Subcutaneous abdominal adipose tissue (tissue), 5 donors: ENCODE measurements at regions not wholly inside any gene's neighbourhood (a gene's known extent, or its start where the extent isn't known, plus 50 kb on each side); places are given as distances from the start of the nearest gene placed in this dataset.

Experiments
- H3K27ac ChIP-seq: one replicate; pipeline ENCODE4 v1.7.0; 2013; ENCODE audit warnings: low read depth, mild to moderate bottlenecking, inconsistent platforms, low read length, moderate library complexity
- H3K27me3 ChIP-seq, 5 donors: one replicate each; pipeline ENCODE4 v1.7.0; 2013; ENCODE audit warnings: low read length in 5 of 5, inconsistent platforms in 1 of 5; ENCODE audit not compliant: control insufficient read depth in 5 of 5, insufficient read depth in 4 of 5
- H3K36me3 ChIP-seq, 5 donors: one replicate each; pipeline ENCODE4 v1.7.0; 2013; ENCODE audit warnings: low read length in 5 of 5; ENCODE audit not compliant: control insufficient read depth in 5 of 5, insufficient read depth in 5 of 5
- H3K4me1 ChIP-seq, 5 donors: one replicate each; pipeline ENCODE4 v1.7.0; 2013; ENCODE audit warnings: low read length in 5 of 5, mild to moderate bottlenecking in 3 of 5, moderate library complexity in 1 of 5; ENCODE audit not compliant: control insufficient read depth in 5 of 5, insufficient read depth in 5 of 5
- H3K4me3 ChIP-seq, 5 donors: one replicate each; pipeline ENCODE4 v1.7.0; 2013; ENCODE audit warnings: low read length in 5 of 5, low read depth in 1 of 5
- H3K9ac ChIP-seq, 5 donors: one replicate each; pipeline ENCODE4 v1.7.0; 2013; ENCODE audit warnings: low read length in 5 of 5, mild to moderate bottlenecking in 4 of 5, moderate library complexity in 3 of 5
- H3K9me3 ChIP-seq, 5 donors: one replicate each; pipeline ENCODE4 v1.7.0; 2013; ENCODE audit warnings: low read length in 5 of 5; ENCODE audit not compliant: control insufficient read depth in 5 of 5
- donor health status: healthy.
- donor health status: healthy.
- donor health status: healthy.
- donor health status: healthy.
- donor health status: healthy.

DNA sequence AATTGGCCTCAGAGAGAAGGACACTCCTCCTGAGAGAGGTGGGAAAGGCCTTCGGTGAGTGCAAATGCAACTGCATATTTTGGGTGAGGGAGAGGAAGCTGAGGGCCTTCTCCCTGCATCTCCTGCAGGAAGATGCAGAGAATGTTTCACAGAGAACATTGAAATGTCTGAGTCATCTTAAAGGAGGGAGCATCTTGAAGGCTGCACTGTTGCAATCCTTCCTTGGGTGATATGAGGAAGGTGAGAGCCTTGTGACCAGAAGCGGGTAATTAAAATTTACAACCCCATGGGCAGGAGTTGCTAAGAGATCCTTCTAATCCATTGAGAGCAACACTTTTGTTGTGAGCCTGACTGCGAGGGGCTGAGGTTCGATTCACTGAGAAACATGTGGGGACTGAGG, 375.7 kb upstream of the MARCKS start:
- Histone ChIP-seq H3K9ac (no peak overlapping the region), H3K4me1 (peaks cover 6 to 16% (median 12%) of the 10 kb centered on the region in 5 donors), H3K27me3 (no peaks in the 10 kb centered on the region), H3K36me3 (no peaks in the 10 kb centered on the region), H3K9me3 (no peaks in the 10 kb centered on the region), H3K27ac (no peak overlapping the region), H3K4me3 (no peak overlapping the region)

DNA sequence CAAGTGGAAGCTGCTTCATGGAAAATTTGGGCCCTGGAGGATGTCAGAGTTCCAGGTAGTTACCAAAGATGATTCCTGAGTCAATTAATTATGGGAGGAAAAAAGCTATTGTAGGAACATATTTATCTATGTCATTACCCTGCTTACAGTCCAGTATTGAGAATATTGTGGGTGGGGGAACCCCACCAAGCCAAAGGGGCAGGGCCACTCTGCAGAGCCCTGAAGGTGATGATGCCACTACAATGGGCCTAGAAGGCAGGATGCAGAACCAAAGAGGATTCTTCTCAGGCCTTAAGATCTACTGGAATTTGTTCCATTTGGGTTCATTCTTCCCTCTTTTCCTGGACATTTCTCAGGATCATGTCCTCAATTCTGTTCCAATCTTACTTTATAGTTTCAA, 375.2 kb upstream of the MARCKS start:
- Histone ChIP-seq H3K4me1 (peaks cover 5 to 12% (median 8%) of the 10 kb centered on the region in 5 donors), H3K9me3 (no peaks in the 10 kb centered on the region), H3K9ac (no peak overlapping the region), H3K36me3 (no peaks in the 10 kb centered on the region), H3K27me3 (no peaks in the 10 kb centered on the region), H3K27ac (no peak overlapping the region), H3K4me3 (no peak overlapping the region)

DNA sequence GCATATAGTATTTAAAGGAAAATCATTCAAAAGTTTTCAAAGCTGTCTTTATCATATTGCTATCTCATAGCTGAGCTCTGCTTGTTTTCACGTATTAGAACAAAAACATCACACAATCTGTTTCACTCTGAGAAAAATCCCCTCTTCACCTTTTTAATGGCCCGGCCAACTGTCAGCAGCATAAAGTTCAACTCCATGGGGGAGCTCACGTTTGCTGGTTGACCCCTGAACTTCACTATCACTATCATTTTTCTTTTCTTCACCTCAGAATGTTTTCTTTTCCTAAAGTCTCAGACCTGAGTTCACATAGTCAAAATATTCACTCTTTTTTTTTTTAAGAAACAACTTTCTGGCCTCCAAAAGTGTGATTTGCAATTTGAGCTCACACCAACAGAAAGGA, 374.4 kb upstream of the MARCKS start:
- Histone ChIP-seq H3K4me3 (no peak overlapping the region), H3K9me3 (no peaks in the 10 kb centered on the region), H3K36me3 (no peaks in the 10 kb centered on the region), H3K9ac (no peak overlapping the region), H3K27me3 (no peaks in the 10 kb centered on the region), H3K4me1 (peaks cover 0 to 4% (median under 1%) of the 10 kb centered on the region in 5 donors), H3K27ac (no peak overlapping the region)

DNA sequence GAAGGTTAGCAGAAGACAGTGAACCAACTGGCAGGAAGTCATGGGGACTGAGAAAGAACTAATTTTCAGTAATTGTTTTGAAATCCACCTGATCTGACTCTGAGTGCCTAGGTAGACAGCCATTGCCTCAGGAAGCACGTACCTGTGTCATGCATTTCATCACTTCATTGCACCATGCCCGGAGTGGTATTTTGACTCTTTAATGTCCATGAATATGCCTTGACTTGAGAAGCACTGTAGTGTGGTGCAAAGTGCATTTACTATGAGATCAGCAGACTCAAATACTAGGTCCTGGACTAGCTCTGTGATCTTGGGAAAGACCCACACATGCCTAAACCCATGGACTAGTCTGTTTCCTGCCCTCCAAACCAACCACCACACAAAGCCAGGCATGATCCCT, 370.9 kb upstream of the MARCKS start:
- H3K4me1 ChIP-seq, result no peaks in the 10 kb centered on the region
- H3K9me3 ChIP-seq, result no peaks in the 10 kb centered on the region
- no peaks in the 10 kb centered on the region for H3K36me3 ChIP-seq
- H3K27ac ChIP-seq, result no peak overlapping the region
- no peak overlapping the region for H3K4me3 ChIP-seq
- no peak overlapping the region for H3K9ac ChIP-seq
- no peaks in the 10 kb centered on the region for H3K27me3 ChIP-seq

GRCh38 chr6:113487489-113488058, 369.6 kb upstream of the MARCKS start:
- no peaks in the 10 kb centered on the region for H3K4me1 ChIP-seq
- no peaks in the 10 kb centered on the region for H3K27me3 ChIP-seq
- no peaks in the 10 kb centered on the region for H3K9me3 ChIP-seq
- no peaks in the 10 kb centered on the region for H3K36me3 ChIP-seq
- no peak overlapping the region for H3K9ac ChIP-seq
- no peak overlapping the region for H3K4me3 ChIP-seq
- H3K27ac ChIP-seq, result no peak overlapping the region

GRCh38 chr6:113488061-113488460, 369.1 kb upstream of the MARCKS start:
- Histone ChIP-seq H3K36me3 (no peaks in the 10 kb centered on the region), H3K27me3 (no peaks in the 10 kb centered on the region), H3K9me3 (no peaks in the 10 kb centered on the region), H3K27ac (no peak overlapping the region), H3K9ac (no peak overlapping the region), H3K4me1 (no peaks in the 10 kb centered on the region), H3K4me3 (no peak overlapping the region)

DNA sequence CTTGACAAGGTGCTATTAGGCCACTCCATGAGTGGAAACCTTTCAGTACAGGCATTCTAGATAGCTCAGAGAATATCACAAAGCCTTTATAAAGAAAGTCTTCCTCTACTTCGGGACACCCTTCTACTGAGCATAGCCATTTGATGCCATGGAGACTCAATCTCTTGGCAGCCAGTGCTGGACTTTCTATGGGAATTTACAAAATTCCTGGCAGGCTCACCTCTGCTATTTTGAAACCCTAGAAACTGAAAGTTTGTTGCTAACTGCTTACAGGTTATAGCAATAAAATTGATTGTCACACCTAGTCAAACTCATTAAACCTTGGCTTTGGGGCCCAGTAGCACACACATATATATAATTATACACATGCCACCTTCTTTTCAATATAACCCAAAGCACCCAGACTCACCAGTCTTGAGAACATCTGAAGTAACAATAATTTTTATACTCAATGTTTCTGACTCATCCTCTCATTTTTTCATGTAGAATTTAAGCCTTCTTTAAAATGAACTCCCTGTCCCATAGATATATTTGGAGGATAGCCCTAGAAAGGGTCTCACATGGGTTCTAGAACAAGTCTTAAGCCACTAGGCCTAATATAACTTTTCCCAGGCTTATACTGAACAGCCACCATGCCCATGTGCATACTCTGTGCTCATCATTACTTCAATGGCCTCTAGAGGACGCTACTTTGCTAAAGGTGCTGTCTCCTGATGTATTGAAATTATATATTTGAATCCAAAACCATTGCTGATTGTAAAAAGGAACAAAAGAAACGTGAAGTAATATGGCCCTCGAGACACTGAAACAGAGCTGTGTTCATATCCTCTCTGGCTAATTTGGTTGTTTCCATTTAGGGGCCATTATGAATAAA, 368.1 kb upstream of the MARCKS start:
- Histone ChIP-seq H3K36me3 (no peaks in the 10 kb centered on the region), H3K27ac (no peak overlapping the region), H3K27me3 (no peaks in the 10 kb centered on the region), H3K4me1 (no peaks in the 10 kb centered on the region), H3K9me3 (no peaks in the 10 kb centered on the region), H3K9ac (no peak overlapping the region), H3K4me3 (no peak overlapping the region)

DNA sequence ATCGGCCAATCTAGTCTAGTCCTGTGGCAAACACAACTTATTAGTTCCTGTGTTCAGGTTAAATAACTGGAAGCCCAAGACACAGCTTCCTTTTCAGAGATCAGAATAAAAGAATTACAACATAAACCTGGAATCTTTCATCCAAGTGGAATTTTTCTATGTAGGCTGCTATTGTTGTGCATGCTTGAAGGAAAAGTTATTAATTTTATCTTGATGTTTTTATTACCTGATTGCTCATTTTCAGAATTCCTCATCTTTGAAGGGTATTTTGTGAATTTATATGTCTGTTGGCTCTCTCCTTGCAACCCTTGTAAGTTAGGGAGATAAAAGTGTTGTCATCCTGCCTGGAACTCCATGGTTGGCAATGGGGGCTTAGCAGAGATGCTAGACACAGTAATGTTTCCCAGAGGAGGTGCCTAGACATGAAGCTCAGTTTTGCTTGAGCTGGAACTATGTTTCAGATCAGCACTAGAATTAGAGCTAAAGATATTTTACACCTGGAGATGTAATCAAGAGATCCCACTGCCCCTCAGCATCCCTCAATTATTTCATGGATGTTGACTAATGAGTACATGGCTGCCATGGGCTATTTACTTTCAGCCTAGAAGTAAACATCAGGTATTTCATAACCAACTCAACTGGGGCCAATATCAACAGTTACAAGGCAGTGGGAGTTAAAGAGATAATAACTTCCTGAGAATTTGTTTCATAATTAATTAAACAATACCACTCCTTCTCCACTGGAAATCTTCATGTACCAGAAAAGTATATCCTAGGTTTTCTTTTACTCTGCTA, 367.0 kb upstream of the MARCKS start:
- Histone ChIP-seq H3K4me1 (no peaks in the 10 kb centered on the region), H3K27me3 (no peaks in the 10 kb centered on the region), H3K27ac (no peak overlapping the region), H3K9me3 (no peaks in the 10 kb centered on the region), H3K36me3 (no peaks in the 10 kb centered on the region), H3K9ac (no peak overlapping the region), H3K4me3 (no peak overlapping the region)

- Histone ChIP-seq H3K27ac (no peak overlapping the region), H3K4me3 (no peak overlapping the region), H3K27me3 (no peaks in the 10 kb centered on the region), H3K36me3 (no peaks in the 10 kb centered on the region), H3K4me1 (no peaks in the 10 kb centered on the region), H3K9ac (no peak overlapping the region), H3K9me3 (no peaks in the 10 kb centered on the region)
Observed at GRCh38 chr6:113491376-113491775, 365.8 kb upstream of the MARCKS start.

GRCh38 chr6:113493991-113494390, 363.2 kb upstream of the MARCKS start:
- no peaks in the 10 kb centered on the region for H3K9me3 ChIP-seq
- no peak overlapping the region for H3K4me3 ChIP-seq
- H3K27ac ChIP-seq, result no peak overlapping the region
- no peaks in the 10 kb centered on the region for H3K27me3 ChIP-seq
- no peaks in the 10 kb centered on the region for H3K4me1 ChIP-seq
- no peaks in the 10 kb centered on the region for H3K36me3 ChIP-seq
- no peak overlapping the region for H3K9ac ChIP-seq
